Activated naive CD4-positive, alpha-beta T cell (primary cell): ENCODE measurements at regions not wholly inside any gene's neighbourhood (a gene's known extent, or its start where the extent isn't known, plus 50 kb on each side); places are given as distances from the start of the nearest gene placed in this dataset.
"Not testable (repeated sequence)": the region's sequence is repeated elsewhere in the genome, so short reads cannot be mapped to it uniquely, and the experiment has no call there.

Experiments used
- DNase-seq, 4 experiments: peaks; one replicate each; lab custom pipeline; 2025; lab: John Stamatoyannopoulos, UW

GRCh38 chr10:34015700-34016099 is 681.2 kb upstream of the NRP1 start:
- no peak for DNase-seq

- DNase-seq: no peak
Measured at GRCh38 chr10:34013235-34013634, 678.8 kb upstream of the NRP1 start.

GRCh38 chr10:34010891-34011290 is 676.4 kb upstream of the NRP1 start:
- no peak for DNase-seq

GRCh38 chr10:34010228-34010627 is 675.8 kb upstream of the NRP1 start:
- not testable (repeated sequence) for DNase-seq

- DNase-seq: no peak
Measured at GRCh38 chr10:34008656-34009055, 674.2 kb upstream of the NRP1 start.

GRCh38 chr10:34006471-34006870 is 672.0 kb upstream of the NRP1 start:
- no peak for DNase-seq

- no peak for DNase-seq
Measured at GRCh38 chr10:34003561-34003960, 669.1 kb upstream of the NRP1 start.

GRCh38 chr10:34002896-34003295 is 668.4 kb upstream of the NRP1 start:
- DNase-seq: no peak

- no peak for DNase-seq
Measured at GRCh38 chr10:34001831-34002230, 667.4 kb upstream of the NRP1 start.

GRCh38 chr10:34001087-34001580 is 666.7 kb upstream of the NRP1 start:
- DNase-seq: no peak

- DNase-seq: no peak
Measured at GRCh38 chr10:33993917-33994316, 659.5 kb upstream of the NRP1 start.

- no peak for DNase-seq
Measured at GRCh38 chr10:33991924-33992323, 657.5 kb upstream of the NRP1 start.

GRCh38 chr10:33986515-33986914 is 652.0 kb upstream of the NRP1 start:
- no peak for DNase-seq

- no peak for DNase-seq
Measured at GRCh38 chr10:33986016-33986415, 651.5 kb upstream of the NRP1 start.

- DNase-seq: no peak
Measured at GRCh38 chr10:33982995-33983394, 648.5 kb upstream of the NRP1 start.

- DNase-seq: no peak
Measured at GRCh38 chr10:33981301-33981700, 646.8 kb upstream of the NRP1 start.

- peak in 1 of 4 experiments; percentile 1 for DNase-seq
Measured at GRCh38 chr10:33979195-33979594, 644.7 kb upstream of the NRP1 start.

- no peak for DNase-seq
Measured at GRCh38 chr10:33975481-33975880, 641.0 kb upstream of the NRP1 start.

GRCh38 chr10:33974976-33975478 is 640.6 kb upstream of the NRP1 start:
- no peak for DNase-seq

GRCh38 chr10:33968983-33969382 is 634.5 kb upstream of the NRP1 start:
- no peak for DNase-seq

- no peak for DNase-seq
Measured at GRCh38 chr10:33967606-33968120, 633.2 kb upstream of the NRP1 start.

GRCh38 chr10:33966946-33967345 is 632.5 kb upstream of the NRP1 start:
- DNase-seq: no peak

- no peak for DNase-seq
Measured at GRCh38 chr10:33965795-33966581, 631.5 kb upstream of the NRP1 start.

- no peak for DNase-seq
Measured at GRCh38 chr10:33963729-33964128, 629.3 kb upstream of the NRP1 start.
